H1 (cell line): ENCODE measurements at regions not wholly inside any gene's neighbourhood (a gene's known extent, or its start where the extent isn't known, plus 50 kb on each side); places are given as distances from the start of the nearest gene placed in this dataset.

Source experiments
- CTCF ChIA-PET: fragments of 300-600 bp; sonication (Branson Sonifier 250); formaldehyde crosslinking; loops from one replicate; lab custom pipeline; 2021; ENCODE audit not compliant: partially characterized antibody; lab: Charles Lee
- POLR2A ChIA-PET: fragments of 300-600 bp; sonication (Branson Sonifier 250); formaldehyde crosslinking; loops from one replicate; lab custom pipeline; 2021; ENCODE audit warnings: inconsistent platforms; ENCODE audit not compliant: partially characterized antibody; lab: Charles Lee
- DNase-seq, 2 experiments: peaks; one replicate each; pipeline versions ENCODE4 v3.0.0 to v3.0.0-alpha.2; 2010 to 2022; ENCODE audit warnings: low spot score in 2 of 2, low read depth in 1 of 2, mixed read lengths in 1 of 2
- FAIRE-seq: peaks from 2 replicates; lab custom pipeline; 2011; peaks lifted over from hg19 to GRCh38; lab: Jason Lieb, UNC
- H2AFZ ChIP-seq: 2 replicates; pipeline ENCODE4 v1.8.1; 2012; ENCODE audit warnings: low read length, inconsistent platforms
- H2AK5ac ChIP-seq: 2 replicates; pipeline ENCODE4 v1.6.1; 2013; ENCODE audit warnings: low read depth, low read length
- H2BK120ac ChIP-seq: replicated peaks from 2 replicates; pipeline ENCODE3; 2013; ENCODE audit warnings: low read depth, low read length, inconsistent platforms
- H2BK12ac ChIP-seq: 2 replicates; pipeline ENCODE4 v1.6.1; 2013; ENCODE audit warnings: low read depth, low read length
- H2BK15ac ChIP-seq: 2 replicates; pipeline ENCODE4 v1.6.1; 2013; ENCODE audit warnings: low read length
- H2BK20ac ChIP-seq: 2 replicates; pipeline ENCODE4 v1.6.1; 2013; ENCODE audit warnings: low read length
- H2BK5ac ChIP-seq: 2 replicates; pipeline ENCODE4 v1.6.1; 2013; ENCODE audit warnings: low read depth, low read length
- H3K14ac ChIP-seq: 2 replicates; pipeline ENCODE4 v1.6.1; 2013; ENCODE audit warnings: inconsistent platforms; ENCODE audit not compliant: insufficient read length
- H3K18ac ChIP-seq: 2 replicates; pipeline ENCODE4 v1.6.1; 2013; ENCODE audit warnings: low read length; ENCODE audit errors: extremely low read depth
- H3K23ac ChIP-seq: 2 replicates; pipeline ENCODE4 v1.6.1; 2013; ENCODE audit warnings: inconsistent platforms; ENCODE audit not compliant: insufficient read length
- H3K23me2 ChIP-seq: 2 replicates; pipeline ENCODE4 v1.6.1; 2013; ENCODE audit warnings: low read depth, low read length
- H3K27ac ChIP-seq: 2 replicates; pipeline ENCODE4 v1.6.1; 2011; ENCODE audit warnings: low read depth, low read length, inconsistent platforms
- H3K27me3 ChIP-seq, 4 experiments: replicated peaks in 1 of 4; 1 replicate in 1 of 4; 2 replicates in 3 of 4; pipeline versions ENCODE4 v1.6.1 to v1.8.1; 2011 to 2013; ENCODE audit warnings: low read length in 3 of 4, mild to moderate bottlenecking in 3 of 4, inconsistent platforms in 2 of 4, mixed read lengths in 2 of 4, moderate library complexity in 1 of 4; ENCODE audit not compliant: control insufficient read depth in 3 of 4, insufficient read depth in 3 of 4; ENCODE audit errors: extremely low read depth in 1 of 4
- H3K36me3 ChIP-seq, 4 experiments: 2 replicates each; pipeline versions ENCODE4 v1.6.1 to v1.8.1; 2011 to 2013; ENCODE audit warnings: mild to moderate bottlenecking in 4 of 4, low read length in 3 of 4, moderate library complexity in 2 of 4, control low read depth in 1 of 4, inconsistent platforms in 1 of 4; ENCODE audit not compliant: insufficient read depth in 4 of 4, control insufficient read depth in 2 of 4
- H3K4ac ChIP-seq: replicated peaks from 2 replicates; pipeline ENCODE3; 2013; ENCODE audit warnings: low read length, low read depth, mixed read lengths, inconsistent platforms; ENCODE audit not compliant: insufficient read length
- H3K4me1 ChIP-seq, 4 experiments: replicated peaks in 1 of 4; 1 replicate in 1 of 4; 2 replicates in 3 of 4; pipeline versions ENCODE4 v1.6.1 to v1.8.1; 2011 to 2013; ENCODE audit warnings: low read length in 3 of 4, inconsistent platforms in 2 of 4, mixed read lengths in 1 of 4; ENCODE audit not compliant: insufficient read depth in 4 of 4, control insufficient read depth in 3 of 4
- H3K4me2 ChIP-seq, 2 experiments: 2 replicates each; pipeline versions ENCODE4 v1.6.1 to v1.8.1; 2011 to 2013; ENCODE audit warnings: low read depth in 2 of 2, low read length in 2 of 2, control low read depth in 1 of 2, inconsistent platforms in 1 of 2, mild to moderate bottlenecking in 1 of 2; ENCODE audit not compliant: insufficient read depth in 1 of 2
- H3K4me3 ChIP-seq, 4 experiments: fragments of 200-600, 300-600 bp in 1 of 4; sonication (generic), shearing (Covaris generic), sonication (Bioruptor Twin) in 1 of 4; 2 replicates each; pipeline versions ENCODE4 v1.5.1 to v1.8.1; 2011 to 2016; ENCODE audit warnings: low read length in 4 of 4, low read depth in 3 of 4, control low read depth in 2 of 4, inconsistent platforms in 2 of 4, mild to moderate bottlenecking in 2 of 4, mixed read lengths in 1 of 4, moderate library complexity in 1 of 4; ENCODE audit not compliant: insufficient read depth in 2 of 4; ENCODE audit errors: extremely low read depth in 1 of 4
- H3K56ac ChIP-seq: replicated peaks from 2 replicates; pipeline ENCODE3; 2013; ENCODE audit warnings: low read depth, mild to moderate bottlenecking, mixed read lengths, low read length, inconsistent platforms; ENCODE audit not compliant: insufficient read length
- H3K79me1 ChIP-seq: 2 replicates; pipeline ENCODE4 v1.6.1; 2013; ENCODE audit warnings: low read depth, low read length, control low read depth
- H3K79me2 ChIP-seq, 2 experiments: 2 replicates each; pipeline versions ENCODE4 v1.6.1 to v1.8.1; 2012 to 2013; ENCODE audit warnings: low read length in 2 of 2, mild to moderate bottlenecking in 2 of 2, inconsistent platforms in 1 of 2; ENCODE audit not compliant: insufficient read depth in 2 of 2, control insufficient read depth in 1 of 2
- H3K9ac ChIP-seq, 4 experiments: replicated peaks in 1 of 4; 1 replicate in 1 of 4; 2 replicates in 3 of 4; pipeline versions ENCODE4 v1.6.1 to v1.8.1; 2011 to 2013; ENCODE audit warnings: low read depth in 3 of 4, low read length in 3 of 4, control low read depth in 2 of 4, mild to moderate bottlenecking in 2 of 4, moderate library complexity in 2 of 4, inconsistent platforms in 1 of 4; ENCODE audit errors: extremely low read depth in 1 of 4
- H3K9me3 ChIP-seq, 2 experiments: 2 replicates each; pipeline versions ENCODE4 v1.6.1 to v1.8.1; 2012 to 2013; ENCODE audit warnings: mild to moderate bottlenecking in 2 of 2, moderate library complexity in 2 of 2, control low read depth in 1 of 2, inconsistent platforms in 1 of 2, low read depth in 1 of 2, low read length in 1 of 2, mixed read lengths in 1 of 2; ENCODE audit not compliant: insufficient read depth in 2 of 2
- H4K20me1 ChIP-seq, 2 experiments: replicated peaks in 1 of 2; 2 replicates each; pipeline versions ENCODE3 to v1.8.1; 2011 to 2013; ENCODE audit warnings: inconsistent platforms in 2 of 2, low read length in 2 of 2, mild to moderate bottlenecking in 1 of 2; ENCODE audit not compliant: insufficient read depth in 2 of 2, control insufficient read depth in 1 of 2
- H4K5ac ChIP-seq: 2 replicates; pipeline ENCODE4 v1.6.1; 2013; ENCODE audit warnings: low read length, low read depth, mixed read lengths, inconsistent platforms; ENCODE audit not compliant: insufficient read length
- H4K8ac ChIP-seq: 2 replicates; pipeline ENCODE4 v1.8.0; 2013; ENCODE audit warnings: mild to moderate bottlenecking, moderate library complexity, low read length, inconsistent platforms; ENCODE audit not compliant: insufficient read depth; ENCODE audit errors: extremely low read depth
- H4K91ac ChIP-seq: replicated peaks from 2 replicates; pipeline ENCODE3; 2013; ENCODE audit warnings: low read length, mixed read lengths, inconsistent platforms; ENCODE audit not compliant: insufficient read length
- CBX5 ChIP-seq: fragments of 300-800, 300-1000 bp; sonication (generic); IDR thresholded peaks from 2 replicates; pipeline ENCODE4 v1.7.1; 2016; ENCODE audit warnings: antibody characterized with exemption, low read length, low read depth
- CTBP2 ChIP-seq: IDR thresholded peaks from 2 replicates; pipeline ENCODE4 v1.7.0; 2011; ENCODE audit warnings: borderline replicate concordance, mild to moderate bottlenecking, moderate library complexity, mixed read lengths, low read length; ENCODE audit not compliant: insufficient read depth, insufficient read length
- EGR1 ChIP-seq: IDR thresholded peaks from 2 replicates; pipeline ENCODE4 v1.6.1; 2011; ENCODE audit warnings: low read depth, low read length, borderline replicate concordance
- GABPA ChIP-seq: IDR thresholded peaks from 2 replicates; pipeline ENCODE4 v1.6.1; 2011; ENCODE audit warnings: mild to moderate bottlenecking, low read length, moderate library complexity, borderline replicate concordance; ENCODE audit not compliant: insufficient read depth
- HDAC6 ChIP-seq: IDR thresholded peaks from one replicate; pipeline ENCODE4 v1.7.1; 2012; ENCODE audit warnings: low read depth, mild to moderate bottlenecking, inconsistent platforms, low read length, moderate library complexity
- JUND ChIP-seq: IDR thresholded peaks from 2 replicates; pipeline ENCODE4 v1.6.1; 2011; ENCODE audit warnings: mild to moderate bottlenecking, improper control_type of control experiment, low read length
- KDM5A ChIP-seq: fragments of 200-600 bp; IDR thresholded peaks from 2 replicates; pipeline ENCODE4 v1.7.1; 2012; ENCODE audit warnings: mild to moderate bottlenecking, low read length, inconsistent platforms, mixed read lengths
- POLR2A ChIP-seq, 2 experiments: IDR thresholded peaks; 1 replicate in 1 of 2; 2 replicates in 1 of 2; pipeline ENCODE4 v1.6.1; 2011; ENCODE audit warnings: low read depth in 2 of 2, low read length in 2 of 2, mild to moderate bottlenecking in 2 of 2; ENCODE audit errors: control extremely low read depth in 1 of 2
- RAD21 ChIP-seq, 2 experiments: IDR thresholded peaks in 1 of 2; conservative IDR thresholded peaks in 1 of 2; 2 replicates each; pipeline ENCODE4 v1.6.1; 2011; ENCODE audit warnings: low read depth in 2 of 2, low read length in 2 of 2, improper control_type of control experiment in 1 of 2, inconsistent platforms in 1 of 2, mild to moderate bottlenecking in 1 of 2, moderate library complexity in 1 of 2
- SUZ12 ChIP-seq: fragments of 200-600 bp; sonication (generic); IDR thresholded peaks from 2 replicates; pipeline ENCODE4 v1.6.1; 2012; ENCODE audit warnings: mild to moderate bottlenecking, inconsistent platforms, low read length, moderate library complexity, mixed read lengths
- TAF7 ChIP-seq: optimal IDR thresholded peaks from 2 replicates; pipeline ENCODE3; 2011; ENCODE audit warnings: low read depth, mild to moderate bottlenecking, inconsistent platforms, low read length, moderate library complexity, borderline replicate concordance
- TEAD4 ChIP-seq: IDR thresholded peaks from 2 replicates; pipeline ENCODE4 v1.6.1; 2012; ENCODE audit warnings: low read depth, low read length, inconsistent platforms, mixed read lengths
- YY1 ChIP-seq: IDR thresholded peaks from 2 replicates; pipeline ENCODE4 v1.6.1; 2011; ENCODE audit warnings: low read depth, mild to moderate bottlenecking, low read length
- WGBS, 2 experiments: shearing (Covaris generic) in 1 of 2; methylation state at CpG; one replicate each; pipeline versions ENCODE4 v1.1.6 to v1.1.7; 2013 to 2015; ENCODE audit warnings: low lambda C conversion rate in 2 of 2, mixed read lengths in 2 of 2, inconsistent platforms in 1 of 2, low coverage in 1 of 2, missing lambda C conversion rate in 1 of 2; ENCODE audit not compliant: insufficient replicate concordance in 2 of 2, insufficient coverage in 1 of 2, insufficient read length in 1 of 2; ENCODE audit errors: extremely low coverage in 1 of 2, missing lambda C conversion rate in 1 of 2; 5-methylcytosine and 5-hydroxymethylcytosine counted together

DNA sequence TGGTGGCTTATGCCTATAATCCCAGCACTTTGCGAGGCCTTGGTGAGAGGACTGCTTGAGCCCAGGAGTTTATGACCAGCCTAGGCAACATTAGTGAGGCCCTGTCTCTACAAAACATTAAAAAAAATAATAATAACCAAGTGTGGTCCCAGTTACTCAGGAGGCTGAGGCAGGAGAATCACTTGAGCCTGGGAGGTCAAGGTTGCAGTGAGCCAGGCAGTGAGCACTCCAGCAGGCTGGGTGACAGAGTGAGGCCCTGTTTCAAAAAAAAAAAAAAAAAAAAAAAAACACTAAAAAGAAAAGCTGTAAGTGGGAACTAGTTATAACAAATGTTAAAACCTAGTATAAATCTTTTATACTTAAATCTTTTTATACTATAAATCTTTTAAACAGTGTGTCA, 146.2 kb upstream of the ITGA4 start:
- Histone ChIP-seq H3K4ac (no peak overlapping the region), H2BK120ac (no peak overlapping the region), H2BK12ac (no peak overlapping the region), H2BK15ac (no peak overlapping the region), H3K18ac (no peak overlapping the region), H3K79me1 (no peaks in the 10 kb centered on the region), H3K23me2 (no peaks in the 10 kb centered on the region), H3K4me3 (no peak overlapping the region), H2AFZ (no peak overlapping the region), H3K79me2 (no peaks in the 10 kb centered on the region), H4K20me1 (no peaks in the 10 kb centered on the region), H3K36me3 (no peaks in the 10 kb centered on the region), H4K91ac (no peak overlapping the region), H4K8ac (no peak overlapping the region), H2BK5ac (no peak overlapping the region), H2BK20ac (no peak overlapping the region), H3K4me2 (no peak overlapping the region), H4K5ac (no peak overlapping the region), H3K27me3 (no peaks in the 10 kb centered on the region), H3K9me3 (no peaks in the 10 kb centered on the region), H3K56ac (no peak overlapping the region), H3K14ac (no peak overlapping the region), H2AK5ac (no peak overlapping the region), H3K27ac (no peak overlapping the region), H3K23ac (no peak overlapping the region), H3K4me1 (peaks cover 0 to under 1% (median 0%) of the 10 kb centered on the region in 4 experiments; a peak in 1 of 7 replicates), H3K9ac (no peak overlapping the region)
- ChIA-PET CTCF (interaction anchor here (0.7 to 1.4 kb wide), 2 partner anchors 9 to 21 kb away, joined by 4 read pairs; no protein-coding TSS in a partner anchor), POLR2A (no interaction called here)
- 95% methylated on average over 1 of the region's 1 CpG; no CpG with 5 or more reads in 1 of the 2 experiments for WGBS, 2 experiments
- DNase-seq, result no peak
- FAIRE-seq, result no peak
- no peak for TF ChIP-seq CBX5
- no peak for TF ChIP-seq TEAD4
- TF ChIP-seq YY1, result no peak
- TF ChIP-seq HDAC6, result no peak
- no peak for TF ChIP-seq SUZ12
- TF ChIP-seq KDM5A, result no peak
- no peak for TF ChIP-seq POLR2A (IDR thresholded peaks at IDR 0.05; ENCODE audit: control extremely low read depth in 1 of 2, low read depth in 2 of 2, low read length in 2 of 2)
- TF ChIP-seq CTBP2, result no peak
- no peak for TF ChIP-seq TAF7
- TF ChIP-seq GABPA, result no peak
- no peak for TF ChIP-seq EGR1
- TF ChIP-seq JUND, result no peak
- TF ChIP-seq RAD21 (IDR thresholded peaks at IDR 0.05 in 1 of 2, conservative IDR thresholded peaks at IDR 0.05 in 1 of 2; ENCODE audit: low read depth in 2 of 2, low read length in 2 of 2), result no peak
